ENCODE measurements at regions not wholly inside any gene's neighbourhood (a gene's known extent, or its start where the extent isn't known, plus 50 kb on each side); places are given as distances from the start of the nearest gene placed in this dataset.

GRCh38 chr4:120415896-120416295, 349.2 kb upstream of the MAD2L1 start:
- DNase-seq = no peak

GRCh38 chr4:120406960-120407359, 340.3 kb upstream of the MAD2L1 start:
- no peak for DNase-seq

GRCh38 chr4:120403296-120403695, 336.6 kb upstream of the MAD2L1 start:
- DNase-seq = no peak

GRCh38 chr4:120400441-120400840, 333.8 kb upstream of the MAD2L1 start:
- DNase-seq = no peak

- DNase-seq = no peak
These were observed 333.2 kb upstream of the MAD2L1 start for GRCh38 chr4:120399826-120400225.

GRCh38 chr4:120395746-120396145, 329.1 kb upstream of the MAD2L1 start:
- DNase-seq = no peak

- DNase-seq = no peak
These were observed 289.2 kb upstream of the MAD2L1 start for GRCh38 chr4:120355881-120356280.

- no peak for DNase-seq
These were observed 287.7 kb upstream of the MAD2L1 start for GRCh38 chr4:120354381-120354780.

GRCh38 chr4:120353235-120353634, 286.6 kb upstream of the MAD2L1 start:
- no peak for DNase-seq

- DNase-seq = no peak
These were observed 286.1 kb upstream of the MAD2L1 start for GRCh38 chr4:120352739-120353138.

GRCh38 chr4:120348948-120349347, 282.3 kb upstream of the MAD2L1 start:
- DNase-seq = no peak

- DNase-seq = no peak
These were observed 281.9 kb upstream of the MAD2L1 start for GRCh38 chr4:120348521-120348920.

GRCh38 chr4:120331486-120332370, 265.1 kb upstream of the MAD2L1 start:
- DNase-seq = no peak

- DNase-seq = no peak
These were observed 262.7 kb upstream of the MAD2L1 start for GRCh38 chr4:120329386-120329785.

GRCh38 chr4:120327276-120327675, 260.6 kb upstream of the MAD2L1 start:
- DNase-seq = no peak

- DNase-seq = no peak
These were observed 252.6 kb upstream of the MAD2L1 start for GRCh38 chr4:120319046-120319767.

- DNase-seq = no peak
These were observed 251.7 kb upstream of the MAD2L1 start for GRCh38 chr4:120318196-120318846.

GRCh38 chr4:120317713-120318112, 251.1 kb upstream of the MAD2L1 start:
- DNase-seq = no peak

GRCh38 chr4:120316416-120316815, 249.8 kb upstream of the MAD2L1 start:
- DNase-seq = no peak

GRCh38 chr4:120314969-120315368, 248.3 kb upstream of the MAD2L1 start:
- no peak for DNase-seq

GRCh38 chr4:120304801-120305200, 238.2 kb upstream of the MAD2L1 start:
- no peak for DNase-seq

GRCh38 chr4:120299631-120300030, 233.0 kb upstream of the MAD2L1 start:
- no peak for DNase-seq

GRCh38 chr4:120293341-120293740, 226.7 kb upstream of the MAD2L1 start:
- no peak for DNase-seq

- no peak for DNase-seq
These were observed 224.9 kb upstream of the MAD2L1 start for GRCh38 chr4:120291541-120291940.

All from NCI-H1436 (cell line).